SH-SY5Y (cell line): ENCODE measurements at regions not wholly inside any gene's neighbourhood (a gene's known extent, or its start where the extent isn't known, plus 50 kb on each side); places are given as distances from the start of the nearest gene placed in this dataset.

Experiments used
- GATA2 ChIP-seq: IDR thresholded peaks from 2 replicates; pipeline ENCODE4 v1.6.1; 2011; ENCODE audit warnings: mild to moderate bottlenecking, low read depth, low read length
- GATA3 ChIP-seq: IDR thresholded peaks from 2 replicates; pipeline ENCODE4 v1.6.1; 2011; ENCODE audit warnings: low read depth, mild to moderate bottlenecking, low read length, moderate library complexity

DNA sequence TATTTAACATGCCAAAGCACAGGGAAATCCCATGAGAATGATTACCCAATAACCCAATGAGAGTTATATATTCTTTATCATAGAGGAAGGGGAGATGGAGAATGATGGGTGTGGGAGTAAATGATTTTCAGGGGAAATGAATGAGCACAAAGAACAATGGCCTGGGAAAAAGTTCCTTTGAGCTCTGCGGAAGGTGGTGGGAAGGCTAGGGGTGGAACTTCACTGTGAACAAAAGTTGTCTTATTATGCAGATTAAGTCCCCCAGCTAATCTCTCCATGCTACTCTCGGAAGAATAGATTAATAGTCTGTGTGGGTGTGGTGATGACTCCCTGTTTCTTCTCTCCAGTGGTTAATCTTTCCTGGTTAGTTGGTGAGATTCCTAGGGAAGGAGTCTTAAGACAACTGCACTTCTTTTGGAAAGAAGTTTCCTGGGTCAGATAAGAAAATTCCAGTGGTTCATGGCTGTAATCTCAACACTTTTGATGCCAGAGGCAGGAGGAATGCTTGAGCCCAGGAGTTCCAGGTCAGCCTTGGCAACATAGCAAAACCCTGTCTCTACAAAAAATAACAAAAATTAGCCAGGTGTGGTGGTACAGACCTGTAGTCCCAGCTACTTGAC, 71.6 kb downstream of the DNTTIP2 start:
- no peak for TF ChIP-seq GATA2
- no peak for TF ChIP-seq GATA3
